Aorta (tissue), 5 donors: ENCODE measurements at regions not wholly inside any gene's neighbourhood (a gene's known extent, or its start where the extent isn't known, plus 50 kb on each side); places are given as distances from the start of the nearest gene placed in this dataset.
"Not testable (repeated sequence)": the region's sequence is repeated elsewhere in the genome, so short reads cannot be mapped to it uniquely, and the experiment has no call there.

ENCODE experiments used
- ATAC-seq: fragments of 200-7000 bp; cut with Tn5 transposase; one replicate; pipeline ENCODE4 v1.9.1; 2022; ENCODE audit warnings: moderate library complexity; ENCODE audit not compliant: low FRiP score
- DNase-seq, 2 donors: peaks; one replicate each; pipeline ENCODE4 v3.0.0-alpha.2; 2020
- H3K27ac ChIP-seq, 2 donors: one replicate each; pipeline ENCODE4 v1.5.1; 2013; ENCODE audit warnings: low read length in 2 of 2, mild to moderate bottlenecking in 2 of 2, moderate library complexity in 2 of 2, control low read depth in 1 of 2, inconsistent platforms in 1 of 2, low read depth in 1 of 2
- H3K27me3 ChIP-seq, 2 donors: one replicate each; pipeline ENCODE4 v1.6.1; 2013; ENCODE audit warnings: control low read depth in 1 of 2, low read length in 1 of 2, mild to moderate bottlenecking in 1 of 2, moderate library complexity in 1 of 2; ENCODE audit not compliant: insufficient read depth in 2 of 2, control insufficient read depth in 1 of 2
- H3K36me3 ChIP-seq, 2 donors: one replicate each; pipeline ENCODE4 v1.6.1; 2013; ENCODE audit warnings: control low read depth in 1 of 2, low read length in 1 of 2, mild to moderate bottlenecking in 1 of 2; ENCODE audit not compliant: insufficient read depth in 2 of 2, control insufficient read depth in 1 of 2
- H3K4me1 ChIP-seq, 2 donors: one replicate each; pipeline ENCODE4 v1.6.1; 2013; ENCODE audit warnings: low read length in 2 of 2, control low read depth in 1 of 2, mild to moderate bottlenecking in 1 of 2, moderate library complexity in 1 of 2; ENCODE audit not compliant: insufficient read depth in 2 of 2, control insufficient read depth in 1 of 2
- H3K4me3 ChIP-seq, 2 donors: one replicate each; pipeline ENCODE4 v1.5.1; 2013; ENCODE audit warnings: low read length in 2 of 2, control low read depth in 1 of 2, mild to moderate bottlenecking in 1 of 2
- H3K9me3 ChIP-seq: one replicate; pipeline ENCODE4 v1.6.1; 2013; ENCODE audit warnings: mild to moderate bottlenecking, low read length; ENCODE audit not compliant: control insufficient read depth
- WGBS, 2 donors: extraction: QIAGEN DNeasy Blood & Tissue Kit; methylation state at CpG; one replicate each; pipeline ENCODE4 v1.1.7; 2013; 5-methylcytosine and 5-hydroxymethylcytosine counted together
- intact Hi-C, 2 donors: fragments of 100-400 bp; cut with DNase I; formaldehyde crosslinking; loops; one replicate each; pipeline versions ENCODE4 v1.14.2 to v1.15.0; 2022
- donor health status: healthy with polysubstance abuse.
- donor health status: Bipolar disorder and iron deficiency.
- donor health status: DM: no; HTN: no; CAD: no.
- donor health status: DM: no; HTN: no; CAD: no.
- donor health status: DM: yes; HTN: yes; CAD: no.

- intact Hi-C loops: no loop called here
- DNase-seq (no peak), ATAC-seq (no peak)
- Histone ChIP-seq H3K9me3 (peaks cover 3% of the 10 kb centered on the region), H3K4me3 (no peak overlapping the region), H3K4me1 (no peaks in the 10 kb centered on the region), H3K36me3 (no peaks in the 10 kb centered on the region), H3K27me3 (peaks cover 0 to 1% of the 10 kb centered on the region in 2 donors), H3K27ac (no peak overlapping the region)
- 57 to 66% methylated on average over 6 of the region's 6 CpGs for WGBS, 2 donors
Observed at GRCh38 chr16:51524555-51525373, 373.7 kb upstream of the SALL1 start.

- Histone ChIP-seq H3K9me3 (peaks cover 3% of the 10 kb centered on the region), H3K27ac (no peak overlapping the region), H3K4me1 (no peaks in the 10 kb centered on the region), H3K27me3 (peaks cover 0 to 1% of the 10 kb centered on the region in 2 donors), H3K4me3 (no peak overlapping the region), H3K36me3 (no peaks in the 10 kb centered on the region)
- 75 to 78% methylated on average over 4 of the region's 4 CpGs for WGBS, 2 donors
- no peak for ATAC-seq
- intact Hi-C loops: no loop called here
- DNase-seq: no peak
Observed at GRCh38 chr16:51524070-51524469, 373.0 kb upstream of the SALL1 start.

DNA sequence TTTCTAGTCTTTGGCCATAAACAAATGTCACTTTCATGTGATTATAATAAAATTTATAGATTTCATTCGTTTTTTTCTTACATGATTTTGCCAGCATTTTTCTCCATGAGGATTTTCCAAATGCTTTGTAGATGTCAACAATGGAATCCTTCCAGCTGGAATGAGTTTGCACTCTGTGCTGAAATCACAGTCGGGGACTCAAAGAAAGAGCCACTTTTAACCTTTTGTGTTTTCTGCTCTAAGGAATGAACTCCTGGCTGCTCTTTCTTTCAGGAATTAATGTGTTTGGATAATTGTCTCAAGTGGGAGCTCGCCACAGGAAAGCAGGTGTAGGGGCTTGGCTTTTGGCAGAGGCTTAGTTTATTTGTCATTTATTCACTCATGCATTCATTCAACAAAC lies 372.3 kb upstream of the SALL1 start:
- Histone ChIP-seq H3K27ac (no peak overlapping the region), H3K27me3 (peaks cover 0 to 1% of the 10 kb centered on the region in 2 donors), H3K4me3 (no peak overlapping the region), H3K9me3 (peaks cover 3% of the 10 kb centered on the region), H3K36me3 (no peaks in the 10 kb centered on the region), H3K4me1 (no peaks in the 10 kb centered on the region)
- 4 to 11% methylated on average over 3 of the region's 3 CpGs for WGBS, 2 donors
- ATAC-seq (no peak), DNase-seq (no peak)
- intact Hi-C loops: no loop called here

GRCh38 chr16:51522902-51523301 lies 371.8 kb upstream of the SALL1 start:
- no peak for ATAC-seq
- H3K27ac ChIP-seq: no peak overlapping the region
- no peak overlapping the region for H3K4me3 ChIP-seq
- peaks cover 1% of the 10 kb centered on the region for H3K9me3 ChIP-seq
- no peaks in the 10 kb centered on the region for H3K27me3 ChIP-seq
- intact Hi-C loops: no loop called here
- no peaks in the 10 kb centered on the region for H3K4me1 ChIP-seq
- no peaks in the 10 kb centered on the region for H3K36me3 ChIP-seq
- no peak for DNase-seq

DNA sequence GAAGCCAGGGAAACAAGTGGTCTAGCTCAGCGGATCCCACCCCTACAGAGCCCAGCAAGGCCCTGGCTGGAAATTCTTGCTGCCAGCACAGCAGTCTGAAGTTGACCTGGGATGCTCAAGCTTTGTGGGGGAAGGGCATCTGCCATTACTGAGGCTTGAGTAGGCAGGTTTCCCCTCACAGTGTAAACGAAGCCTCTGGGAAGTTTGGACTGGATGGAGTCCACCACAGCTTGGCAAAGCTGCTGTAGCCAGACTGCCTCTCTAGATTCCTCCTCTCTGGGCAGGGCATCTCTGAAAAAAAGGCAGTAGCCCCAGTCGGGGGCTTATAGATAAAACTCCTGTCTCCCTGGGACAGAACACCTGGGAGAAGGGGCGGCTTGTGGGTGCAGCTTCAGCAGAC lies 365.9 kb upstream of the SALL1 start:
- H3K27ac ChIP-seq, H3K4me1 ChIP-seq, H3K9me3 ChIP-seq, ATAC-seq, DNase-seq, H3K27me3 ChIP-seq, H3K36me3 ChIP-seq, H3K4me3 ChIP-seq, intact Hi-C loops: not testable (repeated sequence)
- WGBS, 2 donors: 41 to 46% methylated on average over 4 of the region's 4 CpGs

GRCh38 chr16:51510416-51510815 lies 359.3 kb upstream of the SALL1 start:
- no peaks in the 10 kb centered on the region for H3K36me3 ChIP-seq
- H3K27me3 ChIP-seq: no peaks in the 10 kb centered on the region
- no peak overlapping the region for H3K4me3 ChIP-seq
- intact Hi-C loops: no loop called here
- no peaks in the 10 kb centered on the region for H3K4me1 ChIP-seq
- ATAC-seq (no peak), DNase-seq (no peak)
- H3K27ac ChIP-seq: no peak overlapping the region
- 76 to 79% methylated on average over 2 of the region's 2 CpGs for WGBS, 2 donors
- no peaks in the 10 kb centered on the region for H3K9me3 ChIP-seq

GRCh38 chr16:51509336-51509735 lies 358.3 kb upstream of the SALL1 start:
- H3K27me3 ChIP-seq: no peaks in the 10 kb centered on the region
- ATAC-seq (no peak), DNase-seq (no peak)
- H3K9me3 ChIP-seq: no peaks in the 10 kb centered on the region
- no peaks in the 10 kb centered on the region for H3K36me3 ChIP-seq
- 90 to 91% methylated on average over 1 of the region's 1 CpG for WGBS, 2 donors
- intact Hi-C loops: no loop called here
- H3K4me3 ChIP-seq: no peak overlapping the region
- no peak overlapping the region for H3K27ac ChIP-seq
- H3K4me1 ChIP-seq: no peaks in the 10 kb centered on the region

DNA sequence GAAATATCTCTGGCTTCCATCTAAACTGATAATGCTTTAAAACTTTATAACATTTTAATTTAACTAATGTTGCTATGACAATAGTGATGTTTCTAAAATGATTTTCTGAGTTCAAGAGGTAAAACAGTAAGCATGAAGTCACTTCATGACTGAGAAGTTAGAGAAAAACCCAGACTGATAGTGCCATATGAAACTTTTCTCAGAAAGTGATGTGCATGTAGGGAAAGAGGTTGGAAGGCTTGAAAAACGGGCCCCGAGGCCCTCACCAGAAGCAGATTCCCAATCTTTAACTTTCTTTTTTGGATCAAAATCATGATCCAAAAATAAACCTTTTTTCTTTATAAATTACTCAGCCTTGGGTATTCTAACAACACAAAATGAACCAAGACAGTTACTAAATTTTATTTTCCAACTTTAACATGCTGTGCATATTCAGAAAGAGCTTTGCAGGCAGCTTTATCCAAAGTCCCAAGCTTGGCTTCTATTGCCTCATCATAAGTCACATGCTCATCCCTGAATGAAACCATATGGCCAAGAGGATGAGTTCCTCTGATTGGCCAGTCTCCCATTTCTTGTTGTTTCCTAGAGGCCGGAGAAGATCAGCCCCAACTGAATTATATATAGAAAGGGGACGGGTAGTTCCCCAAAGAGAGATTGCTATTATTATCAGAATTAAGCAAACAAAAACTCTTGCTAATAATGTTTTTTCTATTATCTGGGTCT lies 357.6 kb upstream of the SALL1 start:
- Histone ChIP-seq H3K27me3 (no peaks in the 10 kb centered on the region), H3K27ac (no peak overlapping the region), H3K4me3 (no peak overlapping the region), H3K9me3 (no peaks in the 10 kb centered on the region), H3K36me3 (no peaks in the 10 kb centered on the region), H3K4me1 (no peaks in the 10 kb centered on the region)
- ATAC-seq (no peak), DNase-seq (no peak)
- intact Hi-C loops: no loop called here
- 50 to 60% methylated on average over 4 of the region's 4 CpGs for WGBS, 2 donors

DNA sequence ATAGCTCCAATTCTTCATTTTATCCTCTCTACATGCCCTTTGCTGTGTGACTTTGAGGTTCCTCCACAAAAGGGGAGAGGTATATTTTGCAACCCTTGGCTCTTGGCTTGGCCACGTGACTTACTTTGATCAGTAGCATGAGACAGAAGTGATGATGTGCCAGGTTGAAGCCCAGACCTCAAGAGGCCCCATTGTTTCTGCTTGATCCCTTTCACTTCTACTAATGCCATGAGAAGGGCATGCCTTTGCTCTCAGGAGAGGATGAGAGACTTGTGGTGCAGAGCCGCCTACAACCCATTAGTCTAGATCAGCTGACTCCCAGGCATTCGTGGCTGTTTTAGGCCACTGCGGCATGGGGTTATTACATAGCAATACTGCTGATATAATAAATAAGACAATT lies 356.2 kb upstream of the SALL1 start:
- ATAC-seq: no peak
- Histone ChIP-seq H3K9me3 (peaks cover 2% of the 10 kb centered on the region), H3K36me3 (no peaks in the 10 kb centered on the region), H3K27me3 (no peaks in the 10 kb centered on the region), H3K27ac (no peak overlapping the region), H3K4me3 (no peak overlapping the region), H3K4me1 (no peaks in the 10 kb centered on the region)
- intact Hi-C loops: no loop called here
- 75 to 82% methylated on average over 4 of the region's 4 CpGs for WGBS, 2 donors
- no peak for DNase-seq
